Thyroid gland (tissue), 4 donors: ENCODE measurements at regions not wholly inside any gene's neighbourhood (a gene's known extent, or its start where the extent isn't known, plus 50 kb on each side); places are given as distances from the start of the nearest gene placed in this dataset.

Experiments
- POLR2A ChIP-seq, 2 donors: fragments of 450-650 bp; IDR thresholded peaks; one replicate each; pipeline ENCODE4 v1.6.1; 2017; ENCODE audit warnings: antibody characterized with exemption in 2 of 2, mild to moderate bottlenecking in 2 of 2, moderate library complexity in 1 of 2
- TF ChIP-seq, protein P1 (sequence below), 6 experiments: fragments of 200-600 bp in 3 of 6; fragments of 450-650 bp in 3 of 6; sonication (generic) in 3 of 6; IDR thresholded peaks; one replicate each; pipeline ENCODE4 v1.5.1; 2016 to 2019; ENCODE audit warnings: antibody characterized with exemption in 6 of 6, mild to moderate bottlenecking in 2 of 6, inconsistent platforms in 1 of 6, moderate library complexity in 1 of 6

DNA sequence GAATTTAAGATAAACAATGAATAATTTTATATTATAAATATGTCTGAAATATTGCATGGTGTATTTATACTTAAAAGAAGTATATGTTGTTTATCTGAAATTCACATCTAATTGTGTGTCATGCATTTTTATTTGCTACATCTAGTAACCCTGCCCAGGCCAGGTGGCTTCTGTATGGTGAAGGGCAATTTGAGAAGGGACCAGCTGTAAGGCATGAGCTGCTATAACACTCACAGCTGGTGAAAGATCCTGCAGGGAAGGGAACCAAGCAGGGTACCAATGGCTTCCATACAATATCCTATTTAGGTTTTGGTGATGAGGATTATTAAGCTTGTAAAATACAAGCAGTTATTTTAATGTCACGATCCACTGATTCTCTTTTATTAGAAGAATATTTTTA is 921.8 kb upstream of the GJE1 start:
- TF ChIP-seq, protein P1, sequence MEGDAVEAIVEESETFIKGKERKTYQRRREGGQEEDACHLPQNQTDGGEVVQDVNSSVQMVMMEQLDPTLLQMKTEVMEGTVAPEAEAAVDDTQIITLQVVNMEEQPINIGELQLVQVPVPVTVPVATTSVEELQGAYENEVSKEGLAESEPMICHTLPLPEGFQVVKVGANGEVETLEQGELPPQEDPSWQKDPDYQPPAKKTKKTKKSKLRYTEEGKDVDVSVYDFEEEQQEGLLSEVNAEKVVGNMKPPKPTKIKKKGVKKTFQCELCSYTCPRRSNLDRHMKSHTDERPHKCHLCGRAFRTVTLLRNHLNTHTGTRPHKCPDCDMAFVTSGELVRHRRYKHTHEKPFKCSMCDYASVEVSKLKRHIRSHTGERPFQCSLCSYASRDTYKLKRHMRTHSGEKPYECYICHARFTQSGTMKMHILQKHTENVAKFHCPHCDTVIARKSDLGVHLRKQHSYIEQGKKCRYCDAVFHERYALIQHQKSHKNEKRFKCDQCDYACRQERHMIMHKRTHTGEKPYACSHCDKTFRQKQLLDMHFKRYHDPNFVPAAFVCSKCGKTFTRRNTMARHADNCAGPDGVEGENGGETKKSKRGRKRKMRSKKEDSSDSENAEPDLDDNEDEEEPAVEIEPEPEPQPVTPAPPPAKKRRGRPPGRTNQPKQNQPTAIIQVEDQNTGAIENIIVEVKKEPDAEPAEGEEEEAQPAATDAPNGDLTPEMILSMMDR (IDR thresholded peaks at IDR 0.05): no peak
- no peak for TF ChIP-seq POLR2A (IDR thresholded peaks at IDR 0.05)
